OCI-M2 (cell line): ENCODE measurements at regions not wholly inside any gene's neighbourhood (a gene's known extent, or its start where the extent isn't known, plus 50 kb on each side); places are given as distances from the start of the nearest gene placed in this dataset.

Experiments used
- DNase-seq: peaks from one replicate; lab custom pipeline; 2025; ENCODE audit not compliant: unreplicated experiment; lab: John Stamatoyannopoulos, UW

DNA sequence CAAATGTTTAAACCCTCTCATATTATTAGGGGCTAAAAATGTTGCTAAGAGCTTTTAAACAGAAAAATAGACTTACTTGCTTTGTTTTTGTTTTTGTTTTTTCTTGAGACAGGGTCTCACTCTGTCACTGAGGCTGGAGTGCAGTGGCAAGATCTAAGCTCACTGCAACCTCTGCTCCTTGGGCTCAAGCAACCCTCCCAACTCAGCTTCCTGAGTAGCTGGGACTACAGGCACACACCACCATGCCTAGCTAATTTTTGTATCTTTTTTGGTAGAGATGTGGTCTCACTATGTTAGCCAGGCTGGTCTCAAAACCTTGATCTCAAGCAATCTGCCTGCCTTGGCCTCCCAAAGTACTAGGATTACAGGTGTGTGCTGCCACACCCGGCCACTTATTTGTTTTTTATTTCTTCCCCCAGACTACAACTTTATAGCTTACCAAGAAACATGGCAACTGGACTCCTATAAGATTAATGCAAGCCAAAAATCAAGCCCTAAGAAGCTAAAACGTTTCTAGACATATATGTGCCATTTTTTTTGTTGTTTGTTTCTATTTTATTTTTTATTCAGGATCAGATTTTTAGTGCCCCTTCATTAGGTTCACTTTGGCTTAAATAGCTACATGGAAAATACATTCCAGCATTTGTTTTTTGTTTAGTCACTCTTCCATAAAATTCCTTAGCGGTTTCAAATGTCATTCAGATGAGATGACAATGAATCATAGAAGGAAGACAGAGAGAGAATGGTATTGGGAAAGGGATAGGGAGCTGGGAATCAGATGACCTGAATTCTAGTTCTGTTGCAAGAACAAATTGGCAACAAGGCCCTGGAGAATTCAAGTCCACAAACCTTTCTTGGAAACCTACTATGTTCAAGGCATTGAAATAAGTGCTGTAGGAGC lies 163.4 kb upstream of the MKLN1 start:
- DNase-seq, result no peak

DNA sequence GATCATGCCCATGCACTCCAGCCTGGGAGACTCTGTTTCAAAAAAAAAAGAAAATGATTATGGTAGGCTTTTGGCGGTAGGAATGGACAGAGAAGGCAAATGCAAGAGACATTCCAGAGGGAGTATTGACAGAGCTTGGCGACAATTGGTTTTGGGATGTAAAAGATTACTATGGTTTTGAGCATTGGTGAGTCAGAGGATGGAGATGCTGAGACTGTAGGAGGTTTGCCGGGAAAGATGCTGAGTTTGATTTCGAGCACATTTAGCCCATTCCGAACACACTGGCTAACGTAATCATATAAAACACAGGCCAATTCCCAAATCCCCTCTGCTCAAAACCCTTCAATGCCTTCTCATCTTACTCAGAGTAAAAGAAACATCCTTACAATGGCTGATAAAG lies 161.6 kb upstream of the MKLN1 start:
- no peak for DNase-seq

DNA sequence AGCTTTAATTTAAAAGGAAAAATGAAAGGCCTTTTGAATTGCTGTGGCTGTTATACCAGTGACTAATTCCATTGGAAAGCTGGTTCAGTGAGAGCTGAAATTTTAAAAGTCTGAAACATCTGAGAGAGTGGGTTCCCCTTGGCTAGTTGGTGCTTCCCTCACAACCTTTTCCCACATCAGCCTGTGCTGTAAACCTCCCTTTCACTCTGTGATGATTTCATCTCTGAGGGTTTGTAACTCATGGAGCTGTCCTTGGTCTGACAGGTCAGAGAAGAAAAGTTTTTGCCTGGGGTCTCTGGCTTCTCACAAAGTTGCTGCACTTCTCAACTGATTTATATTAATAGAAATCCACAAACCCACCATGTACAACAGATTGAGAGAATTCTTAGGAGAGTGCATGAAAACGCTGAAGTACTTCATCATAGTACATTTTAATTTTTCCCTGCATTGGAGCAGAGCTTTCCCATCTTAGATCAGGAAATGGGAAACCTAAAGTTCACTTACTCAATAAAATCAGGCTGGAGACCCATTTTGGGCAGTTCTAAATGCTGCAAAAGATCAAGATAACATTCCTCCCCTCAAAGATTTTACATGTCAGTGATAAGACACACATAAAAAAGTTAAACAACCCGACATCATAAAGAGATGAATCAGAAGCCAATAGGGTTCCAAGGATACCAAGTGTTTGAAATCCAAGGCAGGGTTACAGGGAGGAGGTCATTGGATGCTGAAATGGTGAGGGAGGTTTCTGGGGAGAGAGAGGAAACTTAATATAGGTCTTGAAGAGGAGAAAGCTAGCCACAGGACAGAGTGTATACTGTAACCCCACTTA lies 157.0 kb upstream of the MKLN1 start:
- DNase-seq, result no peak

DNA sequence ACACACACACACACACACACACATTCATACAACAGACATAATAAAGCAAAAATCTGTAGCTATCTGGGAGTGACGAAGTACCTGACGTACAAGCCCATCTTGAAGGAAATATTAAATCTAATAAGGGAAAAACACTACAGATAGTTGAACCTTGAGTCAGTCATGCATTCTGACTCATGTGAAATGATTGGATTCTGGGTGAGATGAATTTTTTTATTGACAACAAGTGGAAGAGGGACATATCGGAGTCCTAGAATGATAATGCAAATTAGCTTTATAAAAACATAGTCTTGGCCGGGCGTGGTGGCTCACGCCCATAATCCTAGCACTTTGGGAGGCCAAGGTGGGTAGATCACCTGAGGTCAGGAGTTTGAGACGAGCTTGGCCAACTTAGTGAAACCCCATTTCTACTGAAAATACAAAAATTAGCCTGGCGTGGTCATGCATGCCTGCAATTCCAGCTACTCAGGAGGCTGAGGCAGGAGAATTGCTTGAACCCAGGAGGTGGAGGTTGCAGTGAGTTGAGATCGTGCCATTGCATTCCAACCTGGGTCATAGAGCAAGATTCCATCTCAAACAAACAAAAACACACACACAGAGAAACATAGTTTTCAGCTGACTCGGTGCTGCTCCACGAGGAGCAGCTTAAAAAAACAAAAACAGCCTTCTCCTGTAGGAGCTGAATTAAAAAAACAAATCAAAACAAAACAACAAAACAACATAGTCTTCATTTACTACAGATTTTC lies 154.4 kb upstream of the MKLN1 start:
- no peak for DNase-seq

DNA sequence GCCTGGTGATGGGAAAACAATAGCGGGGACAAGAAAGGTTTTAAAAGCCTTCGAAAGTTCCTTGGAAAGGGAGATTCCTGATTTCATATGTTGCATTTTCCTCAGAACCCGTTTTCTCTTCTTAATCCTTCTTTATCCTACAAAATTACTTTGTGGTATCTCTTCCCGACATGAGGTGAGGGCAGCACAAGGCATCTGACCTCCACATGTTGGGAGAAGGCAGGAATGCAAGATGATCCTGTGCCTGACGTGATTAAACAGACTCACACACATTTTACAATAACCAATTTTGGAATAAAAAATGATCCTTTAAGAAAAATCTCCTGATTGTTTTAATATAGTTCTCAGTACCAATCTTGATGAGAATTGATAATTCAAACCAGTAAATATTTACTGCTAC lies 153.3 kb upstream of the MKLN1 start:
- no peak for DNase-seq

GRCh38 chr7:131174855-131175254 lies 152.8 kb upstream of the MKLN1 start:
- no peak for DNase-seq

GRCh38 chr7:131182446-131183058 lies 145.1 kb upstream of the MKLN1 start:
- no peak for DNase-seq

DNA sequence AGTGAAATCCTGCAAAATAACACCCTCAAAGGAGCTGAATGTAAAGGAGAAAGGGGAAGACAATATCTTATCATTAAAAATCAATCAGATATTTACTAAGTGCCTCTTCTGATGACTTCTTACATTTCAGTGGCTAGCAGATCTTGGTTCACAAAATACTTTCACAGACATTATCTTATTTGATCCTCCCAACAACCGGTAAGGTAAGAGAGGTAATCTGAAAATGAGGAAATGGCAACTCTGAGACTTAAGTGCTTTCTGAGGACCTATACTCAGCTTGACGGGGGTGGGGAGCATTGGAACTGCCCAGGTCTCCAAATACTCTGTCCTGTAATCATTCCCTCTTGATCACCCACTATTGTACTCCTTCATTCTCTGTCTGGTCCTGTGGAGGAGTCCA lies 144.6 kb upstream of the MKLN1 start:
- DNase-seq, result no peak

DNA sequence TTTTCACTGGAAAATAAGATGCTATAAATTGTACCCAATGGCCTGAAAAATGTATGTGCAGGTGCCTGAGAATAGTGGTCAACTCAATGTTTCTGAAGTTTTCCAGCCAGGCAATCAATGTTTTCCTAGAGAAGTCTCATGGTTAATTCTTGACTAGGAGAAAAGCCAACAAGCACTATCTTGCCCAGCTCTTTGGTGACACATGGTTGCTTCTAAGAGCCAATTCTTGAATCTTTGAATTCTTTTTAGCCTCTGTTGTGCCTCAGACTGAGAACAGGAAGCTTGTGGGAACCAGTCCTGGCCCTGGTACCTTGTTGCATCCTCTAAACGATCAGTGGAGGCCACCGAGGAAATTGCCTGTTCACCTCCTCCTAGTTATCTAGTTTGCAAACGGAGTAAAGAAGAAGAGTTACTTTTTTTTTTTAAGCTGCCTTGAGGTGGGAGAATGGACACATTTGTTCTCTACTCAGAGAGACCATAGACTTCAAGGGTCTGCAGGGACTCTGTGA lies 144.0 kb upstream of the MKLN1 start:
- no peak for DNase-seq

DNA sequence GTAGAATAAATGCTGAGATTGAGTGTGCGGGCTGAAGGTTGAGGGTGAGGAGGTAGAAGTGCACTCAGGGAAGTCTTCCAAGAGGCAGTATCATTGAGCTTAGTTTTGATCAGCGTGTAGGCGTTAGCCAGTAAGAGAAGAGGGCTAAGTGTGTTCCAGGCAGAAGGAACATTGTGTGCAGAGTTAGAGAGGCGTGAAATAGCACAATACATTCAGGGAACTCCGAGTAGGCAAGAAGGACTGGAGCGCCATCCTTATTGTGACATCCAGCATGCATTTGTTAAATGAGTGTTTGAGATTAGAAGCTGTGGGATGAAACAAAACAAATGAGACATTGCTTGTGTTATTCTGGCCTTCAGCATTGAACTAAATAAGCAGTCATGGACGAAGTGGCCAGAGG lies 140.9 kb upstream of the MKLN1 start:
- DNase-seq, result no peak

DNA sequence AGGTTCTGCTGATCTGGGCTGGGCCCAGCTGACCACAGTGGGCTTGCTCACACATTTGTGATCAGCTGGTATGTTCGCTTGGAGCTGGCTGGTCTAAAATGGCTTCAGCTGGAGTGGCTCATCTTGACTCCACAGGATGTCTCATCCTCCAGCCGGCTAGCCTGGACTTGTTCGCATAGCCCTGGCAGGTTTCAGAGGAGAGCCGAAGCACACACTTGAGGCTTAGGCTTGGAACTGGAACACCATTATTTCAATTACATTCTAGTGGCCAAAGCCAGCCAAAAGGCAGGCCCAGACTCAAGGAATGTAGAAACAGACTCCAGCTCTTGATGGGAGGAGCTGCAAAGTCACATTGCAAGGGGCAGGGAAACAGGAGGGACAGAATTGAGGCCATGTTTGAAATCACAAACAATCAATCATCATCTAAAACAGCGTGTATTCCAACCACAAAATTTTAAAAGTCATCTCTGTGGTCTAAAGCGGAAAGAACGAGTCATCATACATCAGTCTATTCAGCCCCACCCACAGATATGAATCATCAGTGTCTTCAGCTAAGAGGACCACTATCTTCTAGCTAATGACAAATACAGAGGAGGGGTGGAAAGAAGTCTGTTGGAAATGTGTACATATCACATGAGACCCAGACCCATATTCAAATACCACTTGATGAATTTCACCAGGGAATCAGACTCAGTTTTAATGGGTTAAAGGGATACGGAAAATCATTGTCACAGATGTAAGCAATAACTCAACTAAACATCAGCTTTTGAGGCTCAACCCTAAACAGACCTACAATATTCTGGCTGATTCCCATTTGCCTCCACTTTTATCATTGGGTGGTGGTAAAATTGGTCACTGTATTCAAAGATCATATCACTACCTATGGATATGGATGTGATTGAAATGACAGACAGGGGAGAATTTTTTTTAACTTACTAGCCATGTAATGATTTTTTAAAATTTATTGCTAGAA lies 139.0 kb upstream of the MKLN1 start:
- no peak for DNase-seq

- no peak for DNase-seq
Measured at GRCh38 chr7:131189488-131189887, 138.2 kb upstream of the MKLN1 start.

- no peak for DNase-seq
Measured at GRCh38 chr7:131190146-131190545, 137.5 kb upstream of the MKLN1 start.

DNA sequence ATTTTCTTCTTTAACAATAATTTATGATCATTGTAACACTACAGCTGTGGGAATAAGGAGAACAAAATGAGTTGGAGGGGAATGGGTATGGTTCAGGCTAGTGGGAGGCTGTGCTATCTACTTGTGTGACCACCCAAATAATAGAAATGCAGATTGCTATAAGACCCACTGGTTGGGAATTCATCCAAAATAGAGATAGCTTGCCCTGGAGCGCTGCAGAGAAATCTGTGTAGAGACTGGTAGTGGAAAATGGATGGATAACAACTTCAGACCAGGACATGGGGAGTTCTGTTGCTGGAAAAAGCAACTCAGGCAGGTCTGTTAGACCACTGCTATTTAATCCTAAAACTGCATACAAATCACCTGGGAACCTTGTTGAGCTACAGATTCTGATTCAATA lies 137.1 kb upstream of the MKLN1 start:
- DNase-seq, result no peak

DNA sequence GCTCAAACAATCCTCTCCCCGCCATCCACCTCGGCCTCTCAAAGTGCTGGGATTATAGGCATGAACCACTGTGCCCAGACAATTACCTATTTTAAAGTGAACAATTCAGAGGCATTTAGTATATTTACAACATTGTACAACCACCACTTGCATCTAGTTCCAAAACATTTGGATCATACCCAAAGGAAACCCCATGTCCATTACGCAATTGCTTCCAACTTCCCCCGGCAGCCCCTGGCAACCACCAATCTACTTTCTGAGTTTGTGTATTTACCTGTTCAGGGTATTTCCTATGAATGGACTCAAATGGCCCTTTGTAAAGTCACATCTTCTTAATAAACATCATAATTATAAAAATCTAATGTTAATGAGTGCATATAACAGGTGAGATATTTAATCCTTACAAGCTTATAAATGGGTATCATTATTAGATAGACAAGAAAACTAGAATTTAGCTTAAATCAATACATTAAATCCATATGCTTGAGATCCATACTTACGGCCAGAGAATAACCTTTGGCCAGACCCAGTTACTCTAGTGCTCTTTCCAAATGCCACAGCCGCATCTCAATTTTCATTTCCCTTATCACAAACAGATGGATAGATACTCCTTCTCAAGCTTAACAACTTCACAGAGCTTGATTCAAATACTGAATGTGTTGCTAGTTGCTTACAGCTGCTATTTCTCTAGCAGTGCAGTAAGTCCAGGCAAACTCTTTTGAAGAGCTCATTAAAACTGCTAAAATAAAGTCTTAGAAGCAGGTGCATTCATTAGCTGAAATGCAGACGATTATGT lies 133.4 kb upstream of the MKLN1 start:
- no peak for DNase-seq

GRCh38 chr7:131196803-131197202 lies 130.9 kb upstream of the MKLN1 start:
- DNase-seq, result no peak

DNA sequence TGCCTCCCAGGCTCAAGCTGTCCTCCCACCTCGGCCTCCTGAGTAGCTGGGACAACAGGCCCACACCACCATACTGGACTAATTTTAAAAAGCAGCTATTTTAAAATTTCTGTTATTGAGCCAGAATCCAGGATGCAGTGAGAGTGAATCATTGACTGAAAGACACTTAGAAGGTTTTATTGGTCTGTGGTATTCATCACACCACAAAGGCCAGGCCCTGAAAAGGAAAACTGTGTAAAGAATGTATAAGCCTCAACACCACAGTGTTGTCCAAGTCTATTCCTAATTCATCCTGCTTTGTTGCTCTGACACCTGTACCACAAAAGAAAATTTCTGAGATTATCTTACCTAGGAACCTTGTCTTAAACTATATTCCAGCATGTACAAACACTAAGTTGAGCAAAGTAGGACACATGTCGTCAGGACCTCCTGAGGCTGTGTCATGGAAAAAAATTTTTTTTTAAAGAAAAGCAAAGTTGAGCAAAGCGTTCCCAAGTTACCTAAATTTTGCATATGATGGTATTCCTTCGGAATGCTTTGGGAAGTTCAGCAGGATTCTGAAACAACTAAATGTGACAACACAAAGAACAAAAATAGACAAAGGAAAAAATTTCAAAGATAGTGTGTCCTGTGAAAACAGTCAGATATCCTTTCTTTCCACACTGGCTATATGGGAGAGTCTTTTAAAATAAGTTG lies 129.6 kb upstream of the MKLN1 start:
- DNase-seq, result no peak

GRCh38 chr7:131202451-131202850 lies 125.2 kb upstream of the MKLN1 start:
- no peak for DNase-seq
